ENCODE measurements at regions not wholly inside any gene's neighbourhood (a gene's known extent, or its start where the extent isn't known, plus 50 kb on each side); places are given as distances from the start of the nearest gene placed in this dataset.
"Not testable (repeated sequence)": the region's sequence is repeated elsewhere in the genome, so short reads cannot be mapped to it uniquely, and the experiment has no call there.

DNA sequence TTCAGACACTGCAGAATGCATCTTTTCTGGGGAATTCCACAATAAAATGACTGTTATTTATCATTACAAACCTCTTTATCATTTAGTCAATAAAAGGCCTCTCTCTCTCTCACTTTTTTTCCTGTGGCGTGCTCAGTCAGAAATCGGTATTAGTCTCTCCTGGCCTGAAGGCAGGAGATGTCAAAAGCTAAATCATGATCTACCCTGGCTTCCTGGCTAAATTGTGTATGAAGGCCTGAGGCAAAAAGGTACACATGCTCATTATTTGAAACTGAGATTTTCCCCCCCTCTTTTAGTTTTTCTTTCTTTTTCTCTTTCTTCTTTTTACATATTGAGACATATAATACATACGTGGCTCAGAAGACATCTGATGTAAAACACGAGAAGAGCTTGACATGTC, 375.0 kb upstream of the SLC35B3 start:
- no CpG with 5 or more reads among the region's 4 CpGs for WGBS (ENCODE audit: extremely low coverage, insufficient coverage, insufficient read length)
- Histone ChIP-seq H2AFZ (ENCODE audit: insufficient read depth, low read length, poor library complexity) (no peak overlapping the region), H3K36me3 (ENCODE audit: control insufficient read depth in 1 of 2, insufficient read depth in 2 of 2, low read length in 2 of 2) (no peaks in the 10 kb centered on the region), H3K18ac (ENCODE audit: low read length) (no peak overlapping the region), H3K79me1 (ENCODE audit: low read length) (no peaks in the 10 kb centered on the region), H3K27ac (ENCODE audit: low read depth, low read length) (no peak overlapping the region), H2AK5ac (ENCODE audit: low read length) (no peak overlapping the region), H3K4me3 (ENCODE audit: low read depth, low read length) (no peak overlapping the region), H2BK5ac (ENCODE audit: low read depth, low read length, poor library complexity) (no peak overlapping the region), H2BK12ac (ENCODE audit: low read length) (no peak overlapping the region), H4K8ac (ENCODE audit: low read depth, low read length) (no peak overlapping the region), H3K79me2 (ENCODE audit: control insufficient read depth, insufficient read depth, low read length, poor library complexity) (no peaks in the 10 kb centered on the region), H2BK120ac (ENCODE audit: insufficient read depth, low read length, poor library complexity) (no peak overlapping the region), H3K4ac (ENCODE audit: low read depth, low read length) (no peak overlapping the region), H3K9me3 (ENCODE audit: insufficient read depth, low read depth, low read length) (no peaks in the 10 kb centered on the region), H3K27me3 (ENCODE audit: insufficient read depth, low read length) (no peaks in the 10 kb centered on the region), H3K9ac (ENCODE audit: low read length) (no peak overlapping the region), H3K23ac (ENCODE audit: low read length) (no peak overlapping the region), H3K4me1 (ENCODE audit: control insufficient read depth in 1 of 2, insufficient read depth in 2 of 2, low read length in 2 of 2) (no peaks in the 10 kb centered on the region), H3K14ac (ENCODE audit: low read length) (no peak overlapping the region), H4K12ac (ENCODE audit: low read depth, low read length) (no peak overlapping the region), H4K91ac (ENCODE audit: low read depth, low read length) (no peak overlapping the region), H3K4me2 (ENCODE audit: low read length) (no peak overlapping the region)
- DNase-seq, result no peak

DNA sequence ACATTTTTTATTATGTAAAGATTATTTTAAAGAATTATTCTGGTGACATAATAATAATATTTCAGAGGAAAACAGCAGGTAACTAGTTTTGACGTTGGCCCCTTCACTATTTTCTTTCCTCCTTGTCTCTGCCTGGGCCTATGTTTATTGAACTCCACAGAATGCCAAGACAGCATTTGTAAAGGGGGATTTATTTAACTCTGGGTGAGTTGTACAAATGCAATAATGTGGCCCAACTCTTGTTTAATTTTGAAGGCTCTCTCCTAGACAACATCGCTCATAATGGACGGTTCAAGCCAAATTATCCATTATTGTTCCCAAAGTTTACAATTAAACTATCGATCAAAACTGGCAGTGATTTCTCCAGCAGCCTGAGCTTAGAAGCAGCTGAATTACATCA, 374.3 kb upstream of the SLC35B3 start:
- Histone ChIP-seq H3K4me2 (ENCODE audit: low read length) (no peak overlapping the region), H3K4me1 (ENCODE audit: control insufficient read depth in 1 of 2, insufficient read depth in 2 of 2, low read length in 2 of 2) (no peaks in the 10 kb centered on the region), H2AFZ (ENCODE audit: insufficient read depth, low read length, poor library complexity) (no peak overlapping the region), H2AK5ac (ENCODE audit: low read length) (no peak overlapping the region), H2BK120ac (ENCODE audit: insufficient read depth, low read length, poor library complexity) (no peak overlapping the region), H3K27me3 (ENCODE audit: insufficient read depth, low read length) (no peaks in the 10 kb centered on the region), H3K4ac (ENCODE audit: low read depth, low read length) (no peak overlapping the region), H3K27ac (ENCODE audit: low read depth, low read length) (no peak overlapping the region), H4K91ac (ENCODE audit: low read depth, low read length) (no peak overlapping the region), H3K9me3 (ENCODE audit: insufficient read depth, low read depth, low read length) (no peaks in the 10 kb centered on the region), H3K14ac (ENCODE audit: low read length) (no peak overlapping the region), H3K18ac (ENCODE audit: low read length) (no peak overlapping the region), H3K36me3 (ENCODE audit: control insufficient read depth in 1 of 2, insufficient read depth in 2 of 2, low read length in 2 of 2) (no peaks in the 10 kb centered on the region), H2BK12ac (ENCODE audit: low read length) (no peak overlapping the region), H3K23ac (ENCODE audit: low read length) (no peak overlapping the region), H3K4me3 (ENCODE audit: low read depth, low read length) (no peak overlapping the region), H3K79me1 (ENCODE audit: low read length) (no peaks in the 10 kb centered on the region), H3K9ac (ENCODE audit: low read length) (no peak overlapping the region), H3K79me2 (ENCODE audit: control insufficient read depth, insufficient read depth, low read length, poor library complexity) (no peaks in the 10 kb centered on the region), H4K12ac (ENCODE audit: low read depth, low read length) (no peak overlapping the region), H4K8ac (ENCODE audit: low read depth, low read length) (no peak overlapping the region), H2BK5ac (ENCODE audit: low read depth, low read length, poor library complexity) (no peak overlapping the region)
- no peak for DNase-seq
- WGBS (ENCODE audit: extremely low coverage, insufficient coverage, insufficient read length), result no CpG with 5 or more reads among the region's 4 CpGs

DNA sequence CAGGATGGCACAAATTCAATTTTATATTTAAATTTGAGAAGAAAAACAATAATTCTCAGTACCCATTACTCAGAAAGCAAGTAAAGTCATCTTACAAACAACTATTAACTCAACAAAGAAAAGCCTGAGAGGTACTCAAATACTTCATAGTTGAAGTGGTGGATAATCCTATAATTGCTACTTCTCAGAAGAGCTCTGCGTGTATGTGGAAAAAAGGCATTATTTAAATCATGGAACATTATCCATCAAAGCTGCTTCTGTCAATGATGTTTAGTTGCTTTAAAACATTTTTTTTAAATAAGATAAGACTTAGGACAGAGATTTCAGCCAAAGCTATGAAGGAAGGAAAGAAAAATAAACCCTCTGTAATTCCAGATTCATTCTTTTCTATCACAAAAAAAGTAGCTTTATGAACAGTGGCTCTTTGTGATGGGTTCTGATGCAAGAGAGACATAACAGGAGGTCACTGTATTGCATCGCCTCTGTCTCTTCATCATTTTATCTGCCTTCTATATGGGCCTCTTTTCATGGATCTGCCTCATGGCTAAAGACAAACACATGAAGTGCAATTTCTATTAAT, 367.9 kb upstream of the SLC35B3 start:
- H3K4me3 ChIP-seq (ENCODE audit: low read depth, low read length), result no peak overlapping the region
- no peak overlapping the region for H2AK5ac ChIP-seq (ENCODE audit: low read length)
- H3K4ac ChIP-seq (ENCODE audit: low read depth, low read length), result no peak overlapping the region
- no peak overlapping the region for H2AFZ ChIP-seq (ENCODE audit: insufficient read depth, low read length, poor library complexity)
- H3K27ac ChIP-seq (ENCODE audit: low read depth, low read length), result no peak overlapping the region
- no peak overlapping the region for H3K23ac ChIP-seq (ENCODE audit: low read length)
- no peak overlapping the region for H2BK5ac ChIP-seq (ENCODE audit: low read depth, low read length, poor library complexity)
- H3K79me2 ChIP-seq (ENCODE audit: control insufficient read depth, insufficient read depth, low read length, poor library complexity), result no peaks in the 10 kb centered on the region
- H3K79me1 ChIP-seq (ENCODE audit: low read length), result no peaks in the 10 kb centered on the region
- H2BK12ac ChIP-seq (ENCODE audit: low read length), result no peak overlapping the region
- no peak overlapping the region for H4K8ac ChIP-seq (ENCODE audit: low read depth, low read length)
- no peak overlapping the region for H2BK120ac ChIP-seq (ENCODE audit: insufficient read depth, low read length, poor library complexity)
- H4K91ac ChIP-seq (ENCODE audit: low read depth, low read length), result no peak overlapping the region
- no peak for DNase-seq
- H3K14ac ChIP-seq (ENCODE audit: low read length), result no peak overlapping the region
- H3K36me3 ChIP-seq (ENCODE audit: control insufficient read depth in 1 of 2, insufficient read depth in 2 of 2, low read length in 2 of 2), result no peaks in the 10 kb centered on the region
- no peak overlapping the region for H3K18ac ChIP-seq (ENCODE audit: low read length)
- H4K12ac ChIP-seq (ENCODE audit: low read depth, low read length), result no peak overlapping the region
- no peaks in the 10 kb centered on the region for H3K4me1 ChIP-seq (ENCODE audit: control insufficient read depth in 1 of 2, insufficient read depth in 2 of 2, low read length in 2 of 2)
- no peaks in the 10 kb centered on the region for H3K9me3 ChIP-seq (ENCODE audit: insufficient read depth, low read depth, low read length)
- no peak overlapping the region for H3K9ac ChIP-seq (ENCODE audit: low read length)
- WGBS (ENCODE audit: extremely low coverage, insufficient coverage, insufficient read length), result no CpG with 5 or more reads among the region's 2 CpGs
- H3K27me3 ChIP-seq (ENCODE audit: insufficient read depth, low read length), result no peaks in the 10 kb centered on the region
- H3K4me2 ChIP-seq (ENCODE audit: low read length), result no peak overlapping the region

- H3K27me3 ChIP-seq (ENCODE audit: insufficient read depth, low read length); H3K79me2 ChIP-seq (ENCODE audit: control insufficient read depth, insufficient read depth, low read length, poor library complexity); H3K14ac ChIP-seq (ENCODE audit: low read length); H3K36me3 ChIP-seq (ENCODE audit: control insufficient read depth in 1 of 2, insufficient read depth in 2 of 2, low read length in 2 of 2); H3K4me1 ChIP-seq (ENCODE audit: control insufficient read depth in 1 of 2, insufficient read depth in 2 of 2, low read length in 2 of 2); H3K79me1 ChIP-seq (ENCODE audit: low read length); H4K12ac ChIP-seq (ENCODE audit: low read depth, low read length); H3K4ac ChIP-seq (ENCODE audit: low read depth, low read length); H3K9me3 ChIP-seq (ENCODE audit: insufficient read depth, low read depth, low read length); DNase-seq; H2BK12ac ChIP-seq (ENCODE audit: low read length); H3K4me3 ChIP-seq (ENCODE audit: low read depth, low read length); H3K23ac ChIP-seq (ENCODE audit: low read length); H2BK120ac ChIP-seq (ENCODE audit: insufficient read depth, low read length, poor library complexity); H3K18ac ChIP-seq (ENCODE audit: low read length); H2BK5ac ChIP-seq (ENCODE audit: low read depth, low read length, poor library complexity); H3K27ac ChIP-seq (ENCODE audit: low read depth, low read length); H2AK5ac ChIP-seq (ENCODE audit: low read length); H4K8ac ChIP-seq (ENCODE audit: low read depth, low read length); H4K91ac ChIP-seq (ENCODE audit: low read depth, low read length); H2AFZ ChIP-seq (ENCODE audit: insufficient read depth, low read length, poor library complexity); H3K4me2 ChIP-seq (ENCODE audit: low read length); H3K9ac ChIP-seq (ENCODE audit: low read length): not testable (repeated sequence)
- WGBS (ENCODE audit: extremely low coverage, insufficient coverage, insufficient read length), result no CpG with 5 or more reads among the region's 4 CpGs
These were observed 367.1 kb upstream of the SLC35B3 start for GRCh38 chr6:8802397-8802796.
